Left lobe of liver (tissue), 2 donors: ENCODE measurements at regions not wholly inside any gene's neighbourhood (a gene's known extent, or its start where the extent isn't known, plus 50 kb on each side); places are given as distances from the start of the nearest gene placed in this dataset.

Experiments used
- ATAC-seq: fragments of 200-7000 bp; cut with Tn5 transposase; one replicate; pipeline ENCODE4 v1.9.1; 2020; ENCODE audit warnings: mild to moderate bottlenecking, moderate library complexity
- DNase-seq: peaks from one replicate; pipeline ENCODE4 v3.0.0-alpha.2; 2020; ENCODE audit warnings: low spot score
- donor health status: DM: no; HTN: no; CAD: no; lungs with moderate emphysema.
- donor health status: DM: no; HTN: yes; CAD: no.

DNA sequence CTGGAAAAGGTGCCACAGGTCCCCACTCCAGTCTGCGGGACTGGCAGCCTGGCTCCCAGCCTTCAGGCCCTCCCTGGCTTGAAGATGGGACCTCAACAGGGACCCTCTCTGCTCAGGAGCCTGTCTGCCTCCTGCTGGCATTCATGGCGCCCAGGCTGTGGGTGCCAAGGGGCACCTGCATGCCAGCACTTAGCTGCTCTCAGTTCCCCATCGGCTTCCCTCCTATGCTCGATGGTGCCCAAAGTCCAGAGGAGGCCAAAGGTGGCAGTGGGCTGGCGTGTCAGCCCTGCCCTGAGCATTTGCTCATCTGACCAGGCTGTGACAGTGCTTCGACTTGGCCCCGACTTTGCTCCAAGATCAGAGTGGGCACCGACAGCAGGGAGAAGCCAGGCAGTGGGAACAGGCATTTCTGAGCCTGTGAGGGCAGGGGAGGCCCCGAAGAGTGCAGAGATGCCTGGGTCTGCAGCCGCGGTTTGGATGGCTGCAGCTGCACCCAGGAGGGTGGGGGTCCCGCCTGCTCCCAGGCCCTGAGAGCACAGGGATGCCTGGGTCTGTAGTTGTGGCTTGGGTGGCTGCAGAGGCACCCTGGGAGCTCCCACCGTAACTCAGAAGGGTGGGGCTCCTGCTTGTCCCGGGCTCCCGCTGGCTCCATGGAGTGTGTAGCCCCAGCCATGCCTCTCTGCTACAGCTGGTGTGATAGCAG is 463.6 kb downstream of the TBC1D22A start:
- DNase-seq (peak; percentile 39), ATAC-seq (peak; percentile 51)

DNA sequence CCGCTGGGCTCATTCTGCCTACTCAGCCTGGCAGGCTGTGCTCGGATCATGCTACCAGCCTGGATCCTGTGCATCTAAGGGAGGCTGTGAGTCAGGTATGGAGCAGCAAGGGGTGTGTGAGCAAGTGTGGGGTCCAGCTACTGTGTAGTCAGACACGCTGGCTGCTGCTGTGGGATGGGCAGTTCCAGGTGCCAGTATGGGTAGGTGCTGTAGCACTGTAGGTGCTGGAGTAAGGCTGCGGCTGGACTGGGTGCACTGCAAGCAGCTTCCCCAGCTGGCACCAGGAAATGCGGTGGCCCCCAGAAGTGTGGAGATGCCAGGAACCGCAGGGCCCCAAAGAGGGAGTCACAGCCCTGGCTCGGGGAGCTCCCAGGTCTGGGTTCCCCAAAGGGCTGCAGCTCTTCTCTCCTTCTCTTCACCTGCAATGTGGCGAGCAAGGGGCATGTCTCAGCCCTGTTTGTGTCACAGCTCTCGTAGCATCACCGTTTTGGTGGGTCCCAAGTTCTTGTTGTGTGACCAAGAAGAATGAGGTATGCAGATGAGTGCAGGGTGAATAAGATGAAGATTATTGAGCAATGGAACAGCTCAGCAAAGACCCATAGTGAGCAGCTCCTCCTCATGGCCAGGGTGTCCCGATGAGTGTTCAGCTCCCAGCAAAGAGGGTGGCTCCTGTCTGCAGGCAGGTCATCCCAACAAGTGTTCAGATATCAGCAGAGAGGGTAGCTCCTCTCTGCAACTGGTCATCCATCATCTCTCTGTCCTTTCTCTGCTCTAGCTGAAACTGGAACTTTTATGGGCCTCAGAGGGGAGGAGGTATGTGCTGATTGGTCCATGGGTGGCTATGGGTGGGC is 462.9 kb downstream of the TBC1D22A start:
- DNase-seq (peak; percentile 24), ATAC-seq (no peak)
